ENCODE measurements at regions not wholly inside any gene's neighbourhood (a gene's known extent, or its start where the extent isn't known, plus 50 kb on each side); places are given as distances from the start of the nearest gene placed in this dataset.

- TF ChIP-seq USF2 (IDR thresholded peaks at IDR 0.05; ENCODE audit: low read depth, low read length), result no peak
- no peak for TF ChIP-seq CHD1 (IDR thresholded peaks at IDR 0.05; ENCODE audit: low read depth, low read length)
- no peak for TF ChIP-seq CTCF (conservative IDR thresholded peaks at IDR 0.05; ENCODE audit: low read depth, low read length)
Measured at GRCh38 chr16:65524231-65524630, 402.4 kb upstream of the CDH11 start.
